ENCODE measurements at regions not wholly inside any gene's neighbourhood (a gene's known extent, or its start where the extent isn't known, plus 50 kb on each side); places are given as distances from the start of the nearest gene placed in this dataset.

DNA sequence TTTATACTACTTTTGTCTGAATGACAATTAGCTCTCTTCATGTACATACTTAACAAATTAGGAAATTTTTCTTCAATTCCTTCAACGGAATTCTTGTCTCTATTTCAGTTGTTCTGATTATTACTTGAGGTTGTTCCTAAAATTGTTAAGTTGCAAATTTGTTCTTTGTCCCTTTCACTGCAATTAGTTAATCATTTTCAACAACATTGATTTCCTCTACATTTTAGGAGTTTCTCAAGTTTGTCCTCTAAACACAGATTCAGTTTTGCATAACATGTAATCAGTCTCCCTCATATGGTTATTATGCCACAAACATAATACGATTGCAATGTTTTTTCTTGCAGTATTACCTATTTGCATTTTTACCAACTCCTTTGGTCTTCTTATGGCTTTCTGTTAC lies 283.5 kb downstream of the SV2B start:
- no peaks in the 10 kb centered on the region for H3K4me1 Mint-ChIP-seq (ENCODE audit: unreplicated experiment)
- H3K4me3 Mint-ChIP-seq, result no peak overlapping the region
- no peaks in the 10 kb centered on the region for H3K36me3 Mint-ChIP-seq
- TF ChIP-seq, protein P1, sequence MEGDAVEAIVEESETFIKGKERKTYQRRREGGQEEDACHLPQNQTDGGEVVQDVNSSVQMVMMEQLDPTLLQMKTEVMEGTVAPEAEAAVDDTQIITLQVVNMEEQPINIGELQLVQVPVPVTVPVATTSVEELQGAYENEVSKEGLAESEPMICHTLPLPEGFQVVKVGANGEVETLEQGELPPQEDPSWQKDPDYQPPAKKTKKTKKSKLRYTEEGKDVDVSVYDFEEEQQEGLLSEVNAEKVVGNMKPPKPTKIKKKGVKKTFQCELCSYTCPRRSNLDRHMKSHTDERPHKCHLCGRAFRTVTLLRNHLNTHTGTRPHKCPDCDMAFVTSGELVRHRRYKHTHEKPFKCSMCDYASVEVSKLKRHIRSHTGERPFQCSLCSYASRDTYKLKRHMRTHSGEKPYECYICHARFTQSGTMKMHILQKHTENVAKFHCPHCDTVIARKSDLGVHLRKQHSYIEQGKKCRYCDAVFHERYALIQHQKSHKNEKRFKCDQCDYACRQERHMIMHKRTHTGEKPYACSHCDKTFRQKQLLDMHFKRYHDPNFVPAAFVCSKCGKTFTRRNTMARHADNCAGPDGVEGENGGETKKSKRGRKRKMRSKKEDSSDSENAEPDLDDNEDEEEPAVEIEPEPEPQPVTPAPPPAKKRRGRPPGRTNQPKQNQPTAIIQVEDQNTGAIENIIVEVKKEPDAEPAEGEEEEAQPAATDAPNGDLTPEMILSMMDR (conservative IDR thresholded peaks at IDR 0.05), result no peak
- H3K9me3 Mint-ChIP-seq, result peaks cover 4% of the 10 kb centered on the region
- DNase-seq (ENCODE audit: extremely low spot score, unreplicated experiment), result no peak
- no peak overlapping the region for H3K27ac Mint-ChIP-seq
- H3K27me3 Mint-ChIP-seq, result peaks cover 6% of the 10 kb centered on the region

DNA sequence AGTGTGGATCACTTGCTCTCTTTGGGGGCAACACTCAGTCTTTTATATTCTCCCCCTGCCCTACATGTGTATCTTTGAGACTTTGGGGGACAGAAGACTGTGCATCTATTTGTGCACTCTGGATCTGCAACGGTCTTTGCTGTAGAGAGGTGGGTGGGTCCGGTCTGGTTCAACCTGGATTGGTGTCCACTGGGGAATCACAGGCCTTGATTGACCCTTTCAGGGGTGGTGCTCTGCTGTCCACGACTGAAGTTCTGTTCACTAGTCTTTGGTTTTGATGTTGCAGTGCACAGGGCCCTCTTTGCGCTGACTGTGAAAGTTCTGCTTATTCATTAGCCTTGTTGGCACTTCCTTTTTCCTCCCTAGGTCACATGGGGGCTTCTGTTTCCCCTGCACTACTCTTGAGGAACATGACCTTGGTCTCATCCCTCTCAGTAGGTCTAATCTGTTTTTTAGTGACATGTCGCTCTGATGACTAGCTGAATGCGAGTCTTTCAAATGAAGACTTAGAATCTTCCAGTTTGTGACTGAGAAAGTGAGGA lies 284.2 kb downstream of the SV2B start:
- H3K4me3 Mint-ChIP-seq, result no peak overlapping the region
- no peaks in the 10 kb centered on the region for H3K4me1 Mint-ChIP-seq (ENCODE audit: unreplicated experiment)
- H3K27ac Mint-ChIP-seq, result no peak overlapping the region
- peaks cover 6% of the 10 kb centered on the region for H3K27me3 Mint-ChIP-seq
- peaks cover 4% of the 10 kb centered on the region for H3K9me3 Mint-ChIP-seq
- TF ChIP-seq, protein P1 (conservative IDR thresholded peaks at IDR 0.05), result no peak
- DNase-seq (ENCODE audit: extremely low spot score, unreplicated experiment), result no peak
- H3K36me3 Mint-ChIP-seq, result no peaks in the 10 kb centered on the region

DNA sequence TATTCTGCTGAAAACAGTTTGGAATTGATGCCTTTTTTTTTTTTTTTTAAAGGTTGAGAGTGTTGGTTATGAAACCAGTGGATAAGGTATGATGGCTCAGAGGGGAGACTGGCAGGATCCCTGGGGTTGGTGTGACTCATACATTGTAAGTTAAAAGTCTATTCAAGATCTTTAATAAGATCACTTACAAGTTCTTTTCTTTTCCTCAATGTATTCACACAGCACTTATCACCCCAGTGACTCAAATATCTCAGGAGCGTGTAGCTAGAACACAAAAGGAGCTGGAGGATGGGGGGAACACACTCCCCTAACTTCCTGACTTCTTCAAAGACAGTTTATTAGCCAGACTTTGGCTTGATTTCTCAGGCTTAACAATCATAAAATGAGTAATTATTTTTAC lies 285.3 kb downstream of the SV2B start:
- Mint-ChIP-seq H3K27ac (no peak overlapping the region), H3K9me3 (peaks cover 4% of the 10 kb centered on the region), H3K4me3 (no peak overlapping the region), H3K36me3 (no peaks in the 10 kb centered on the region), H3K27me3 (peaks cover 6% of the 10 kb centered on the region), H3K4me1 (ENCODE audit: unreplicated experiment) (no peaks in the 10 kb centered on the region)
- DNase-seq (ENCODE audit: extremely low spot score, unreplicated experiment), result no peak
- TF ChIP-seq, protein P1 (conservative IDR thresholded peaks at IDR 0.05), result no peak

DNA sequence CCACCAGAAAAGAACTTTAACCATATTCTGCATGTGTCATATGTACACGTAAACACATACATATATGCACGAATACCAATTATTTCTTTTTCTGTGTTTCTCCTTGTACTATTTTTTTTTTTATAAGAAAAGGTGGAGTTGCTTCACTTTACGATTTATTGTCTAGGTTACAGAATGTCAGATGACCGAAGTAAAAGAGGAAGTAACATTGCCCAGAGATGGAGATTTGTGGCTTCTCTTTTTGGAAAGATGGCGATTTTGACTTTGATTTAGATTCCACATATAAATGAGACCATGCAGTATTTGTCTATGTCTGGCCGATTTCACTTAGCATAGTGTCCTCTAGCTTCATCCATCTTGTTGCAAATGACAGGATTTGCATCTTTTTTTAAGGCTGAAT lies 293.1 kb downstream of the SV2B start:
- Mint-ChIP-seq H3K4me1 (ENCODE audit: unreplicated experiment) (no peaks in the 10 kb centered on the region), H3K27me3 (peaks cover 3% of the 10 kb centered on the region), H3K27ac (no peak overlapping the region), H3K9me3 (peaks cover 4% of the 10 kb centered on the region), H3K4me3 (no peak overlapping the region), H3K36me3 (no peaks in the 10 kb centered on the region)
- DNase-seq (ENCODE audit: extremely low spot score, unreplicated experiment), result no peak
- TF ChIP-seq, protein P1 (conservative IDR thresholded peaks at IDR 0.05), result no peak

DNA sequence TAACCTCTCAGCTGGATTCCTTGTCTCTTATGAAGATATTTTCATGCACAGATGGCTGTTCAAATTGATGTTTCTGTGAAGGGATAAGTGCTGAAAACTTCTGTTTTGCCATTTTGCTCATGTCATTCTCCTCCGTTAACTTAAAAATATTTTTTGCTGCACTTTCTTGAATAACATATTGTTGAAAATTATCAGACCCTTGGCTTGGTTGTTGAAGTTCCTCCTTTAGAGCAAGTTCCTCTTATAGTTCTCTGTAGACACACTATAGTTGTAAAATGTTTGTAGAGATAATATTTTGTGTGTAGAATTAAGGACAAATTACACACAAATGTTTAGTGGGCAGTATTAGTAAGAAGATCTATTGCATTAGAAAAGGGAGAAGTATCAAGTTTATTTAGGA lies 300.4 kb downstream of the SV2B start:
- Mint-ChIP-seq H3K4me3 (no peak overlapping the region), H3K27me3 (no peaks in the 10 kb centered on the region), H3K4me1 (ENCODE audit: unreplicated experiment) (no peaks in the 10 kb centered on the region), H3K36me3 (no peaks in the 10 kb centered on the region), H3K27ac (no peak overlapping the region), H3K9me3 (no peaks in the 10 kb centered on the region)
- no peak for DNase-seq (ENCODE audit: extremely low spot score, unreplicated experiment)
- TF ChIP-seq, protein P1 (conservative IDR thresholded peaks at IDR 0.05), result no peak
